Suprapubic skin (tissue), 4 donors: ENCODE measurements at regions not wholly inside any gene's neighbourhood (a gene's known extent, or its start where the extent isn't known, plus 50 kb on each side); places are given as distances from the start of the nearest gene placed in this dataset.

Source experiments
- EP300 ChIP-seq: sonication (generic); formaldehyde crosslinking; IDR thresholded peaks from one replicate; pipeline ENCODE4 v1.6.1; 2017; ENCODE audit warnings: antibody characterized with exemption
- POLR2A ChIP-seq, 2 donors: fragments of 450-650 bp; IDR thresholded peaks; one replicate each; pipeline ENCODE4 v1.6.1; 2017; ENCODE audit warnings: antibody characterized with exemption in 2 of 2, mild to moderate bottlenecking in 2 of 2, moderate library complexity in 2 of 2
- POLR2AphosphoS5 ChIP-seq, 3 donors: sonication (generic); formaldehyde crosslinking; IDR thresholded peaks; one replicate each; pipeline ENCODE4 v1.6.1; 2017; ENCODE audit warnings: antibody characterized with exemption in 3 of 3
- TF ChIP-seq, protein P1 (sequence below), 2 donors: fragments of 200-600 bp in 1 of 2; fragments of 450-650 bp in 1 of 2; sonication (generic) in 1 of 2; IDR thresholded peaks; one replicate each; pipeline ENCODE4 v1.5.1; 2016 to 2019; ENCODE audit warnings: antibody characterized with exemption in 2 of 2, mild to moderate bottlenecking in 1 of 2, moderate library complexity in 1 of 2

DNA sequence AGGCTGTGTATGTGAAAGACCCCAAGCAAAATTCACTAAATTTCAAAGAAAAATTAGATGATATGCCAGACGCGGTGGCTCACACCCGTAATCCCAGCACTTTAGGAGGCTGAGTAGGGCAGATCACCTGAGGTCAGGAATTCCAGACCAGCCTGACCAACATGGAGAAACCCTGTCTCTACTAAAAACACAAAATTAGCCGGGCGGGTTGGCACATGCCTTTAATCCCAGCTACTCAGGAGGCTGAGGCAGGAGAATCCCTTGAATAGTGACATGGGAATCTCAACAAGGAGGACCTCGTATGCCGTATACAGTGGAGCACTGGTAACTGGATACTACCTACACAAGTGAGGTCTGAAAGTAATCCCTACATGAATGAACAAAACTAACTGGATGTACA, 92.7 kb upstream of the JARID2 start:
- TF ChIP-seq, protein P1, sequence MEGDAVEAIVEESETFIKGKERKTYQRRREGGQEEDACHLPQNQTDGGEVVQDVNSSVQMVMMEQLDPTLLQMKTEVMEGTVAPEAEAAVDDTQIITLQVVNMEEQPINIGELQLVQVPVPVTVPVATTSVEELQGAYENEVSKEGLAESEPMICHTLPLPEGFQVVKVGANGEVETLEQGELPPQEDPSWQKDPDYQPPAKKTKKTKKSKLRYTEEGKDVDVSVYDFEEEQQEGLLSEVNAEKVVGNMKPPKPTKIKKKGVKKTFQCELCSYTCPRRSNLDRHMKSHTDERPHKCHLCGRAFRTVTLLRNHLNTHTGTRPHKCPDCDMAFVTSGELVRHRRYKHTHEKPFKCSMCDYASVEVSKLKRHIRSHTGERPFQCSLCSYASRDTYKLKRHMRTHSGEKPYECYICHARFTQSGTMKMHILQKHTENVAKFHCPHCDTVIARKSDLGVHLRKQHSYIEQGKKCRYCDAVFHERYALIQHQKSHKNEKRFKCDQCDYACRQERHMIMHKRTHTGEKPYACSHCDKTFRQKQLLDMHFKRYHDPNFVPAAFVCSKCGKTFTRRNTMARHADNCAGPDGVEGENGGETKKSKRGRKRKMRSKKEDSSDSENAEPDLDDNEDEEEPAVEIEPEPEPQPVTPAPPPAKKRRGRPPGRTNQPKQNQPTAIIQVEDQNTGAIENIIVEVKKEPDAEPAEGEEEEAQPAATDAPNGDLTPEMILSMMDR (IDR thresholded peaks at IDR 0.05): no peak
- TF ChIP-seq EP300 (no peak), POLR2AphosphoS5 (IDR thresholded peaks at IDR 0.05) (no peak), POLR2A (IDR thresholded peaks at IDR 0.05) (no peak)
